ENCODE measurements at regions not wholly inside any gene's neighbourhood (a gene's known extent, or its start where the extent isn't known, plus 50 kb on each side); places are given as distances from the start of the nearest gene placed in this dataset.

GRCh38 chr15:89009080-89009479 is 79.2 kb upstream of the ABHD2 start:
- TF ChIP-seq MAX (IDR thresholded peaks at IDR 0.05) (no peak), ZBTB7A (IDR thresholded peaks at IDR 0.05; ENCODE audit: low read depth) (no peak), RAD21 (IDR thresholded peaks at IDR 0.05; ENCODE audit: low read depth) (no peak), TCF12 (IDR thresholded peaks at IDR 0.05; ENCODE audit: low read depth) (no peak), CEBPB (IDR thresholded peaks at IDR 0.05) (no peak), EGR1 (IDR thresholded peaks at IDR 0.05) (no peak), FOXM1 (IDR thresholded peaks at IDR 0.05; ENCODE audit: borderline replicate concordance, low read depth) (no peak), REST (IDR thresholded peaks at IDR 0.05; ENCODE audit: low read depth) (no peak), TAF1 (IDR thresholded peaks at IDR 0.05; ENCODE audit: low read depth) (no peak)
- TF ChIP-seq, protein P1, sequence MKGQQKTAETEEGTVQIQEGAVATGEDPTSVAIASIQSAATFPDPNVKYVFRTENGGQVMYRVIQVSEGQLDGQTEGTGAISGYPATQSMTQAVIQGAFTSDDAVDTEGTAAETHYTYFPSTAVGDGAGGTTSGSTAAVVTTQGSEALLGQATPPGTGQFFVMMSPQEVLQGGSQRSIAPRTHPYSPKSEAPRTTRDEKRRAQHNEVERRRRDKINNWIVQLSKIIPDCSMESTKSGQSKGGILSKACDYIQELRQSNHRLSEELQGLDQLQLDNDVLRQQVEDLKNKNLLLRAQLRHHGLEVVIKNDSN (IDR thresholded peaks at IDR 0.05), result no peak

GRCh38 chr15:89015412-89016097 is 72.7 kb upstream of the ABHD2 start:
- TF ChIP-seq RAD21 (IDR thresholded peaks at IDR 0.05; ENCODE audit: low read depth) (no peak), CEBPB (IDR thresholded peaks at IDR 0.05) (0 out of 2 replicates have a peak, but pooled peaks have one; percentile 11), TCF12 (IDR thresholded peaks at IDR 0.05; ENCODE audit: low read depth) (no peak)

- TF ChIP-seq CREB1 (IDR thresholded peaks at IDR 0.05; ENCODE audit: low read depth) (no peak), FOXM1 (IDR thresholded peaks at IDR 0.05; ENCODE audit: borderline replicate concordance, low read depth) (peak; percentile 39; the same call in 1 of the 2 replicates), EP300 (IDR thresholded peaks at IDR 0.05; ENCODE audit: borderline replicate concordance) (peak; percentile 77), MAX (IDR thresholded peaks at IDR 0.05) (no peak), ZBTB7A (IDR thresholded peaks at IDR 0.05; ENCODE audit: low read depth) (no peak), YY1 (IDR thresholded peaks at IDR 0.05; ENCODE audit: low read depth) (peak; percentile 83), NFIC (IDR thresholded peaks at IDR 0.05) (peak; percentile 67), CEBPB (IDR thresholded peaks at IDR 0.05) (peak; percentile 1; the same call in 1 of the 2 replicates), EGR1 (IDR thresholded peaks at IDR 0.05) (peak; percentile 63; the same call in 1 of the 2 replicates), TEAD4 (IDR thresholded peaks at IDR 0.05) (0 out of 2 replicates have a peak, but pooled peaks have one; percentile 33), TCF12 (IDR thresholded peaks at IDR 0.05; ENCODE audit: low read depth) (peak; percentile 54; the same call in 1 of the 2 replicates)
These were observed 71.7 kb upstream of the ABHD2 start for GRCh38 chr15:89016549-89017041.

DNA sequence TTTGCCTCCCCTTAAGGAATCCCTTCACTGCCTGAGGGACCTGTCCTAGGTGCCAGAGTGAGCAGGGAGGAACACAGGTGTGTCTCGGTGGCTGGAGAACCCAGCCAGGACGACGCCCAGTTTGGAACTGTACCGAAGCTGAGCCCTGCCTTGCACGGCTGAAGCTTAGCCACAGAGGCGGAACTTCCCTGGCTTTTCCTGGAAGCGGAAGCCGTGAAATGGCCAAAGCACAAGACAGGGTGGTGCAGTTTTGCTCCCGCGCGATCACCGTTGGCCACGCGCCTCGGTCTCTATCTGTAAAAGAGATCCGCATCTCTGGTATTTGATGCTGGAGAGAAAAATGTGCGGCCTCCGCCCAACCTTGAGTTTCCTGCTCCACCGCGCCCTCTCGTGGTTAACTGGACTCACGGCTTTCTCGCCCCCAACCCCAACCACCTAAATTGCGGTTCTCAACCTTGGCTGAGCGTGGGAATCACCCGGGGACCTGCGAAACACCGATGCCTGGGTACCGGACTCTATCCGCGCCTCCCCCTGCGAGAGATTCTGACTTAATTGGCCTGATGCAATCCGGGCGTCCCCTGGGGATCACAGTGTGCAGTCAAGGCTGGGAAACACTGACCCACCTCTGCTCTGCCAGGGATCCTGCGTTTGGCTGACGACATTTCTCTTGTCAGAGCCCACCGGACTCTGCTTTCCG is 70.7 kb upstream of the ABHD2 start:
- TF ChIP-seq CEBPB (IDR thresholded peaks at IDR 0.05) (0 out of 2 replicates have a peak, but pooled peaks have one; percentile 25), TEAD4 (IDR thresholded peaks at IDR 0.05) (peak; percentile 69), MAX (IDR thresholded peaks at IDR 0.05) (peak; percentile 82), TAF1 (IDR thresholded peaks at IDR 0.05; ENCODE audit: low read depth) (peak; percentile 38; the same call in 1 of the 2 replicates), EGR1 (IDR thresholded peaks at IDR 0.05) (no peak), FOXM1 (IDR thresholded peaks at IDR 0.05; ENCODE audit: borderline replicate concordance, low read depth) (peak; percentile 34; the same call in 1 of the 2 replicates), REST (IDR thresholded peaks at IDR 0.05; ENCODE audit: low read depth) (peak; percentile 58; the same call in 1 of the 2 replicates), ZBTB7A (IDR thresholded peaks at IDR 0.05; ENCODE audit: low read depth) (0 out of 2 replicates have a peak, but pooled peaks have one; percentile 51), YY1 (IDR thresholded peaks at IDR 0.05; ENCODE audit: low read depth) (peak; percentile 40; the same call in 1 of the 2 replicates), RAD21 (IDR thresholded peaks at IDR 0.05; ENCODE audit: low read depth) (peak; percentile 87), EP300 (IDR thresholded peaks at IDR 0.05; ENCODE audit: borderline replicate concordance) (peak; percentile 42; the same call in 1 of the 2 replicates), NFIC (IDR thresholded peaks at IDR 0.05) (peak; percentile 61), TCF12 (IDR thresholded peaks at IDR 0.05; ENCODE audit: low read depth) (no peak)
- TF ChIP-seq, protein P1 (IDR thresholded peaks at IDR 0.05), result no peak

DNA sequence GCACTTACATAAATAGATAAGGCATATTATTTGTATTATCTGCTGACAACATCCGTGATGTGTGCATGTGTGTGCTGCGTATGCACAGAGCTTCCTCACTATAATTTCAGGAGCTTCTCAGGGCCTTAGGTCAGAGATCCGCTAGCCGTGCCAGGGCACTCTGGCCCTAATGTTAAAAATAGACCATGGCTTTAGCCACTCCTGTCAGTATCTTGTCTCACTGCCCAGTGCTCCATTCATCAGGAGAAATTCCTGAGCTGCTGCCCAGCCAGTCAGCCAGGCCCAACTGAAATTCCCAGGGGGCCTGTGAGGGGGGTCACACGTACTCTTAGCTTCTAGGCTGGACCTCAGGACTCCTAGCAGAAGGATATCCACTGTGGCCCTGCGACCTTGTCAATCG is 70.0 kb upstream of the ABHD2 start:
- no peak for TF ChIP-seq ZBTB7A (IDR thresholded peaks at IDR 0.05; ENCODE audit: low read depth)
- TF ChIP-seq CEBPB (IDR thresholded peaks at IDR 0.05), result no peak
- no peak for TF ChIP-seq NFIC (IDR thresholded peaks at IDR 0.05)
- TF ChIP-seq, protein P1 (IDR thresholded peaks at IDR 0.05), result no peak
- TF ChIP-seq FOXM1 (IDR thresholded peaks at IDR 0.05; ENCODE audit: borderline replicate concordance, low read depth), result no peak
- TF ChIP-seq RAD21 (IDR thresholded peaks at IDR 0.05; ENCODE audit: low read depth), result no peak
- no peak for TF ChIP-seq YY1 (IDR thresholded peaks at IDR 0.05; ENCODE audit: low read depth)
- TF ChIP-seq TAF1 (IDR thresholded peaks at IDR 0.05; ENCODE audit: low read depth), result no peak
- no peak for TF ChIP-seq EP300 (IDR thresholded peaks at IDR 0.05; ENCODE audit: borderline replicate concordance)
- TF ChIP-seq MAX (IDR thresholded peaks at IDR 0.05), result no peak
- no peak for TF ChIP-seq REST (IDR thresholded peaks at IDR 0.05; ENCODE audit: low read depth)

Data from Ishikawa (cell line).